Astrocyte (in vitro differentiated cells and primary cell): ENCODE measurements at regions not wholly inside any gene's neighbourhood (a gene's known extent, or its start where the extent isn't known, plus 50 kb on each side); places are given as distances from the start of the nearest gene placed in this dataset.
"Not testable (repeated sequence)": the region's sequence is repeated elsewhere in the genome, so short reads cannot be mapped to it uniquely, and the experiment has no call there.

Source experiments
- CTCF ChIP-seq: IDR thresholded peaks from 2 replicates; pipeline ENCODE4 v1.5.1; 2011; ENCODE audit warnings: low read depth, mild to moderate bottlenecking, inconsistent platforms, low read length, moderate library complexity; ENCODE audit not compliant: insufficient read depth
- EZH2 ChIP-seq: IDR thresholded peaks from 2 replicates; pipeline ENCODE4 v1.6.1; 2012; ENCODE audit warnings: mild to moderate bottlenecking, low read length, inconsistent platforms; ENCODE audit not compliant: insufficient read depth

GRCh38 chr3:177628095-177628719 lies 430.9 kb upstream of the TBL1XR1 start:
- not testable (repeated sequence) for TF ChIP-seq CTCF, EZH2
